A549 (cell line): ENCODE measurements at regions not wholly inside any gene's neighbourhood (a gene's known extent, or its start where the extent isn't known, plus 50 kb on each side); places are given as distances from the start of the nearest gene placed in this dataset.

Experiments used
- ATAC-seq, 2 experiments: fragments of 200-7000 bp in 1 of 2; fragments of >200 bp in 1 of 2; cut with Nextera tagmentation in 1 of 2; cut with Tn5 transposase in 1 of 2; 3 replicates each; pipeline versions ENCODE4 v1.8.0 to v1.9.1; 2018 to 2020; ENCODE audit warnings: mild to moderate bottlenecking in 1 of 2, moderate library complexity in 1 of 2
- CTCF ChIA-PET: fragments of 300-600 bp; sonication (Branson Sonifier 250); formaldehyde crosslinking; extraction: SDS; loops from one replicate; lab custom pipeline; 2021; ENCODE audit warnings: antibody characterized with exemption, inconsistent platforms; lab: Yijun Ruan, JAX
- POLR2A ChIA-PET: fragments of 350-600 bp; formaldehyde crosslinking; extraction: SDS; loops from one replicate; lab custom pipeline; 2021; ENCODE audit warnings: antibody characterized with exemption, inconsistent platforms; lab: Yijun Ruan, JAX
- DNase-seq, 2 experiments: peaks; one replicate each; pipeline versions ENCODE4 v3.0.0 to v3.0.0-alpha.2; 2011 to 2016; ENCODE audit warnings: low read depth in 1 of 2, low spot score in 1 of 2
- FAIRE-seq: peaks from 2 replicates; lab custom pipeline; 2011; peaks lifted over from hg19 to GRCh38; lab: Jason Lieb, UNC
- H3K27ac ChIP-seq, 2 experiments: fragments of >200 bp; sonication (Bioruptor Twin); formaldehyde crosslinking; 3 replicates each; pipeline ENCODE4 v1.5.1; 2016 to 2017
- H3K4me1 ChIP-seq: fragments of >200 bp; sonication (Bioruptor Twin); formaldehyde crosslinking; 3 replicates; pipeline ENCODE4 v1.6.1; 2016
- H3K4me2 ChIP-seq: fragments of >200 bp; sonication (Bioruptor Twin); formaldehyde crosslinking; 3 replicates; pipeline ENCODE4 v1.6.1; 2016
- H3K4me3 ChIP-seq: fragments of >200 bp; sonication (Bioruptor Twin); formaldehyde crosslinking; 3 replicates; pipeline ENCODE4 v1.5.1; 2016
- H3K9me3 ChIP-seq: fragments of >200 bp; sonication (Bioruptor Twin); formaldehyde crosslinking; 3 replicates; pipeline ENCODE4 v1.6.1; 2016
- BHLHE40 ChIP-seq: IDR thresholded peaks from 2 replicates; pipeline ENCODE4 v1.6.1; 2012; ENCODE audit warnings: low read depth, low read length, inconsistent platforms
- ESRRA ChIP-seq: fragments of 150-350 bp; IDR thresholded peaks from 2 replicates; pipeline ENCODE4 v1.6.1; 2014; ENCODE audit warnings: mild to moderate bottlenecking, low read length, borderline replicate concordance
- FOSB ChIP-seq: fragments of 250-450 bp; sonication (Bioruptor Pico); IDR thresholded peaks from 2 replicates; pipeline ENCODE4 v1.5.0; 2020; ENCODE audit warnings: mild to moderate bottlenecking, moderate library complexity
- FOSL2 ChIP-seq, 2 experiments: fragments of 450-650 bp in 1 of 2; fragments of >200 bp in 1 of 2; sonication (Bioruptor Twin) in 1 of 2; formaldehyde crosslinking; IDR thresholded peaks; 2 replicates each; pipeline versions ENCODE4 v1.5.0 to v1.6.1; 2016 to 2020; ENCODE audit warnings: mild to moderate bottlenecking in 1 of 2, moderate library complexity in 1 of 2
- GATA3 ChIP-seq: IDR thresholded peaks from 2 replicates; pipeline ENCODE4 v1.6.1; 2012; ENCODE audit warnings: borderline replicate concordance
- HEYL ChIP-seq: fragments of 250-450 bp; sonication (Bioruptor Pico); IDR thresholded peaks from 2 replicates; pipeline ENCODE4 v1.8.0; 2021; ENCODE audit warnings: mild to moderate bottlenecking, moderate library complexity
- HOXA7 ChIP-seq: fragments of 250-450 bp; sonication (Bioruptor Pico); IDR thresholded peaks from 2 replicates; pipeline ENCODE4 v1.5.0; 2020; ENCODE audit warnings: mild to moderate bottlenecking, moderate library complexity
- HOXB13 ChIP-seq: fragments of 250-450 bp; sonication (Bioruptor Pico); IDR thresholded peaks from 2 replicates; pipeline ENCODE4 v1.5.0; 2020; ENCODE audit warnings: low read depth, mild to moderate bottlenecking, moderate library complexity
- HOXB5 ChIP-seq: fragments of 250-450 bp; sonication (Bioruptor Pico); IDR thresholded peaks from 2 replicates; pipeline ENCODE4 v1.5.0; 2020; ENCODE audit warnings: mild to moderate bottlenecking, moderate library complexity
- JUNB ChIP-seq: fragments of >200 bp; sonication (Bioruptor Twin); formaldehyde crosslinking; IDR thresholded peaks from 2 replicates; pipeline ENCODE4 v1.6.1; 2016
- KDM1A ChIP-seq: fragments of 200-600 bp; sonication (generic); IDR thresholded peaks from 2 replicates; pipeline ENCODE4 v1.6.1; 2016; ENCODE audit warnings: low read depth, mild to moderate bottlenecking
- MAFK ChIP-seq: fragments of 450-650 bp; IDR thresholded peaks from 2 replicates; pipeline ENCODE4 v1.6.1; 2014; ENCODE audit not compliant: partially characterized antibody
- NPAS2 ChIP-seq: fragments of 250-450 bp; sonication (Bioruptor Pico); IDR thresholded peaks from 2 replicates; pipeline ENCODE4 v1.8.0; 2022; ENCODE audit warnings: mild to moderate bottlenecking, moderate library complexity, borderline replicate concordance
- POLR2A ChIP-seq: IDR thresholded peaks from 2 replicates; pipeline ENCODE4 v1.6.1; 2012; ENCODE audit warnings: mild to moderate bottlenecking, low read length
- RCOR1 ChIP-seq: fragments of 150-350 bp; IDR thresholded peaks from 2 replicates; pipeline ENCODE4 v1.6.1; 2014; ENCODE audit warnings: antibody characterized with exemption, low read length, low read depth
- RFX5 ChIP-seq: fragments of 450-650 bp; IDR thresholded peaks from 2 replicates; pipeline ENCODE4 v1.7.1; 2014; ENCODE audit warnings: antibody characterized with exemption, mild to moderate bottlenecking, moderate library complexity
- SMC3 ChIP-seq: fragments of >200 bp; sonication (Bioruptor Twin); formaldehyde crosslinking; IDR thresholded peaks from 3 replicates; pipeline ENCODE4 v1.6.1; 2018; ENCODE audit warnings: inconsistent platforms
- ZC3H11A ChIP-seq: fragments of 450-650 bp; IDR thresholded peaks from 2 replicates; pipeline ENCODE4 v1.6.1; 2014; ENCODE audit warnings: antibody characterized with exemption, mild to moderate bottlenecking
- ZNF302 ChIP-seq: fragments of 250-450 bp; sonication (Bioruptor Pico); IDR thresholded peaks from 2 replicates; pipeline ENCODE4 v1.9.0; 2021; ENCODE audit warnings: inconsistent platforms, mild to moderate bottlenecking, moderate library complexity
- ZSCAN20 ChIP-seq: fragments of 250-450 bp; sonication (Bioruptor Pico); IDR thresholded peaks from 2 replicates; pipeline ENCODE4 v1.8.0; 2022; ENCODE audit warnings: mild to moderate bottlenecking, moderate library complexity
- WGBS: methylation state at CpG from one replicate; pipeline ENCODE4 v1.1.6; 2017; ENCODE audit errors: missing lambda C conversion rate; 5-methylcytosine and 5-hydroxymethylcytosine counted together
- TF ChIP-seq, protein P1 (sequence below): fragments of >200 bp; sonication (Bioruptor Twin); formaldehyde crosslinking; IDR thresholded peaks from 3 replicates; pipeline ENCODE4 v1.5.1; 2016
- TF ChIP-seq, protein P2 (sequence below): fragments of 250-450 bp; sonication (Bioruptor Pico); IDR thresholded peaks from 2 replicates; pipeline ENCODE4 v1.5.0; 2021; ENCODE audit warnings: mild to moderate bottlenecking, moderate library complexity, borderline replicate concordance
- TF ChIP-seq, protein P3 (sequence below): IDR thresholded peaks from 2 replicates; pipeline ENCODE4 v1.6.1; 2012

DNA sequence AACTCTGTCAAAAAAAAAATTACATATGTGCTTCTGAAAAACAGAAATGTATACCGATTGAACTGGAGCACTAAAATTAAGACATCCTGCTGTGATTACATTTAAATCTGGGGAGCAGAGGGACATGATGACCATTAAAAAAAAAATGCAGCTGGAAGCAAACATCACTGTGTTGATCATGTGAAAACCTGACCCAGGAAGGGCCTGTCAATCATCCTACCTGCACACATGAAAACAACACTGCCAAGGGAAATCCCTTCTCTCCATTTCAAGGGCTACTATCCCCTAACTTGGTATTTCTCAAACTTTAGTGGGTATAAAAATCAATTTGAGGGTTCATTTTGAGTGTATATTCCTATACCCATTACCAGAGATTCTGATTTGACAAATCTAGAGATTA, 719.9 kb upstream of the CBLB start (continued):
- TF ChIP-seq BHLHE40 (no peak), RCOR1 (no peak), FOSB (CRISPR knock-in tag) (no peak), SMC3 (no peak)
- TF ChIP-seq, all 56 proteins: peak for 0

DNA sequence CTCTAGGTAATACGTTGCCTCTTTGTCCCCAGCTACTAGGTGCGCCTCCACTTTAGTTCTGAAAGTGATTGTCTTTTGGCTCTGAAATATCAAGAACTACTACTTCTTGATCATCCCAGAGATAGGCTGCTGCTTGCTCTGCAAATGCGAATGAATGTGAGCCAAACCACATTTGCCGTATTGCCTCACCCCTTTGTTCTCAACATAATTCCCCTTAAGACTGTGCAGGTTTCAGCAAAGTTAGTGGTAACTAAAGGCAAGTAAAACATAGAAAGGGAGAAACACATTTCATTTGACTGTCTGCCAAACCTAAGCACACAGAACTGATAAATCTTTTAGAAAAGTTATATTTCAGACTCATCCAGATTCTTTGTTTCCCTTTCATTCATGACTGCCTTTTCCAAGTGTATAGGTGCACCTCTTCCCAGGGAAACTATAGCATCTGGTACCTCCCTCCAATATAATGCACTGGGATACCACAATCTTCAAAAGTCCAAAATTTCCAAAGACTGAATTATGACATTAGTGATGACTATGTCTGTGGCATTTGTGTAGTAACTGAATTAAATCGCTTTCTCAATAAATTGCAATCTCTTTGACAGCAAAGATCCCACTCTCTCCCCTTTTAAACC, 720.6 kb upstream of the CBLB start:
- Histone ChIP-seq H3K9me3 (no peaks in the 10 kb centered on the region), H3K4me3 (no peak overlapping the region), H3K27ac (no peak overlapping the region), H3K4me1 (no peaks in the 10 kb centered on the region), H3K4me2 (no peak overlapping the region)
- DNase-seq: no peak
- ATAC-seq: no peak
- ChIA-PET CTCF (no interaction called here), POLR2A (no interaction called here)
- FAIRE-seq: no peak
- 80% methylated on average over 5 of the region's 5 CpGs for WGBS
- no peak for TF ChIP-seq HOXB13 (CRISPR knock-in tag)
- TF ChIP-seq, protein P1, sequence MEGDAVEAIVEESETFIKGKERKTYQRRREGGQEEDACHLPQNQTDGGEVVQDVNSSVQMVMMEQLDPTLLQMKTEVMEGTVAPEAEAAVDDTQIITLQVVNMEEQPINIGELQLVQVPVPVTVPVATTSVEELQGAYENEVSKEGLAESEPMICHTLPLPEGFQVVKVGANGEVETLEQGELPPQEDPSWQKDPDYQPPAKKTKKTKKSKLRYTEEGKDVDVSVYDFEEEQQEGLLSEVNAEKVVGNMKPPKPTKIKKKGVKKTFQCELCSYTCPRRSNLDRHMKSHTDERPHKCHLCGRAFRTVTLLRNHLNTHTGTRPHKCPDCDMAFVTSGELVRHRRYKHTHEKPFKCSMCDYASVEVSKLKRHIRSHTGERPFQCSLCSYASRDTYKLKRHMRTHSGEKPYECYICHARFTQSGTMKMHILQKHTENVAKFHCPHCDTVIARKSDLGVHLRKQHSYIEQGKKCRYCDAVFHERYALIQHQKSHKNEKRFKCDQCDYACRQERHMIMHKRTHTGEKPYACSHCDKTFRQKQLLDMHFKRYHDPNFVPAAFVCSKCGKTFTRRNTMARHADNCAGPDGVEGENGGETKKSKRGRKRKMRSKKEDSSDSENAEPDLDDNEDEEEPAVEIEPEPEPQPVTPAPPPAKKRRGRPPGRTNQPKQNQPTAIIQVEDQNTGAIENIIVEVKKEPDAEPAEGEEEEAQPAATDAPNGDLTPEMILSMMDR: no peak
- no peak for TF ChIP-seq POLR2A
- TF ChIP-seq NPAS2 (CRISPR knock-in tag): no peak
- no peak for TF ChIP-seq HOXB5 (CRISPR knock-in tag)
- TF ChIP-seq JUNB: no peak
- TF ChIP-seq ZSCAN20 (CRISPR knock-in tag): no peak
- no peak for TF ChIP-seq ESRRA
- no peak for TF ChIP-seq ZC3H11A
- TF ChIP-seq, protein P2, sequence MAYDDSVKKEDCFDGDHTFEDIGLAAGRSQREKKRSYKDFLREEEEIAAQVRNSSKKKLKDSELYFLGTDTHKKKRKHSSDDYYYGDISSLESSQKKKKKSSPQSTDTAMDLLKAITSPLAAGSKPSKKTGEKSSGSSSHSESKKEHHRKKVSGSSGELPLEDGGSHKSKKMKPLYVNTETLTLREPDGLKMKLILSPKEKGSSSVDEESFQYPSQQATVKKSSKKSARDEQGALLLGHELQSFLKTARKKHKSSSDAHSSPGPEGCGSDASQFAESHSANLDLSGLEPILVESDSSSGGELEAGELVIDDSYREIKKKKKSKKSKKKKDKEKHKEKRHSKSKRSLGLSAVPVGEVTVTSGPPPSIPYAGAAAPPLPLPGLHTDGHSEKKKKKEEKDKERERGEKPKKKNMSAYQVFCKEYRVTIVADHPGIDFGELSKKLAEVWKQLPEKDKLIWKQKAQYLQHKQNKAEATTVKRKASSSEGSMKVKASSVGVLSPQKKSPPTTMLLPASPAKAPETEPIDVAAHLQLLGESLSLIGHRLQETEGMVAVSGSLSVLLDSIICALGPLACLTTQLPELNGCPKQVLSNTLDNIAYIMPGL: no peak
- no peak for TF ChIP-seq RFX5
- TF ChIP-seq KDM1A: no peak
- TF ChIP-seq ZNF302: no peak
- TF ChIP-seq, protein P3, sequence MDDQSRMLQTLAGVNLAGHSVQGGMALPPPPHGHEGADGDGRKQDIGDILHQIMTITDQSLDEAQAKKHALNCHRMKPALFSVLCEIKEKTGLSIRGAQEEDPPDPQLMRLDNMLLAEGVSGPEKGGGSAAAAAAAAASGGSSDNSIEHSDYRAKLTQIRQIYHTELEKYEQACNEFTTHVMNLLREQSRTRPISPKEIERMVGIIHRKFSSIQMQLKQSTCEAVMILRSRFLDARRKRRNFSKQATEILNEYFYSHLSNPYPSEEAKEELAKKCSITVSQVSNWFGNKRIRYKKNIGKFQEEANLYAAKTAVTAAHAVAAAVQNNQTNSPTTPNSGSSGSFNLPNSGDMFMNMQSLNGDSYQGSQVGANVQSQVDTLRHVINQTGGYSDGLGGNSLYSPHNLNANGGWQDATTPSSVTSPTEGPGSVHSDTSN: no peak
- no peak for TF ChIP-seq FOSL2 (IDR thresholded peaks at IDR 0.05)
- no peak for TF ChIP-seq FOSL2 (CRISPR knock-in tag; IDR thresholded peaks at IDR 0.05)
- no peak for TF ChIP-seq GATA3
- TF ChIP-seq MAFK: no peak
- no peak for TF ChIP-seq HEYL (CRISPR knock-in tag)

DNA sequence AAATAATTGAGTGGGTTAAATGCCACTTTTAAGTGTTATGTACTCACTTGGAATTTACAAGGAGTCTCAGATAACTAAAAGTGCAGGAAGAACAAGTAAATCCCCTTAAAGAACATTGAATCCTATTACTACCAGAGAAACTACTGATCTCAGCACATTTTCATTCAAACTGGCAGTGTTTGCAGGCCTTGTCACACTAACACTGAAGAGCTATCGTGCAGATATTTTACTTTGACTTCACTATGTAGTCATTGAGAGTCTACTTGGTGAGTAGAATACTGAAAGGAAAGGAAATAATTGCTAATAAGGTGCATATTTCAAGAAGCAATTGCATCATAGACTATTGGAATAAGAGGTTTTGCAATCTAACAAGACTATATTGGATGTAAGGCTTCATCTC, 721.4 kb upstream of the CBLB start:
- Histone ChIP-seq H3K4me3 (no peak overlapping the region), H3K4me2 (no peak overlapping the region), H3K4me1 (no peaks in the 10 kb centered on the region), H3K9me3 (no peaks in the 10 kb centered on the region), H3K27ac (no peak overlapping the region)
- FAIRE-seq (no peak), DNase-seq (no peak), ATAC-seq (no peak)
- 42% methylated on average over 1 of the region's 1 CpG for WGBS
- peak; percentile 45 for TF ChIP-seq MAFK
- TF ChIP-seq HOXA7: no peak
- POLR2A ChIA-PET: no interaction called here
- CTCF ChIA-PET: no interaction called here
